B cell (primary cell): ENCODE measurements at regions not wholly inside any gene's neighbourhood (a gene's known extent, or its start where the extent isn't known, plus 50 kb on each side); places are given as distances from the start of the nearest gene placed in this dataset.

ENCODE experiments used
- ATAC-seq: fragments of 200-7000 bp; cut with Tn5 transposase; one replicate; pipeline ENCODE4 v1.10.0; 2021; ENCODE audit warnings: low read depth, mild to moderate bottlenecking, moderate number of reproducible peaks, moderate library complexity
- CTCF ChIA-PET: fragments of 350-600 bp; sonication (Branson Sonifier 250); formaldehyde crosslinking; loops from one replicate; lab custom pipeline; 2021; ENCODE audit warnings: antibody characterized with exemption, inconsistent platforms; lab: Charles Lee
- POLR2A ChIA-PET: fragments of 350-600 bp; sonication (Branson Sonifier 250); formaldehyde crosslinking; loops from one replicate; lab custom pipeline; 2021; ENCODE audit warnings: antibody characterized with exemption; lab: Charles Lee
- DNase-seq: peaks from one replicate; pipeline ENCODE4 v3.0.0; 2013
- H2AFZ ChIP-seq: 2 replicates; pipeline ENCODE4 v1.6.1; 2012; ENCODE audit warnings: mild to moderate bottlenecking, low read depth, low read length; ENCODE audit not compliant: insufficient read depth, poor library complexity, severe bottlenecking
- H3K27ac ChIP-seq, 2 donors: 1 replicate in 1 of 2; 2 replicates in 1 of 2; pipeline ENCODE4 v1.5.1; 2012 to 2013; ENCODE audit warnings: low read length in 2 of 2, mild to moderate bottlenecking in 2 of 2, moderate library complexity in 1 of 2
- H3K27me3 ChIP-seq, 4 experiments: fragments of 200-600 bp in 1 of 4; sonication (generic) in 1 of 4; replicated peaks in 1 of 4; 1 replicate in 2 of 4; 2 replicates in 2 of 4; pipeline versions ENCODE4 v1.6.1 to v1.7.0; 2013 to 2016; ENCODE audit warnings: low read length in 3 of 4, mild to moderate bottlenecking in 2 of 4, mixed read lengths in 1 of 4, moderate library complexity in 1 of 4; ENCODE audit not compliant: insufficient read depth in 4 of 4, control insufficient read depth in 3 of 4; ENCODE audit errors: control extremely low read depth in 1 of 4
- H3K36me3 ChIP-seq, 2 experiments: replicated peaks in 1 of 2; 1 replicate in 1 of 2; 2 replicates in 1 of 2; pipeline versions ENCODE4 v1.6.1 to v1.7.1; 2013; ENCODE audit warnings: low read length in 1 of 2; ENCODE audit not compliant: insufficient read depth in 2 of 2, control insufficient read depth in 1 of 2; ENCODE audit errors: control extremely low read depth in 1 of 2, extremely low read depth in 1 of 2
- H3K4me1 ChIP-seq, 2 donors: fragments of 200-600 bp in 1 of 2; sonication (generic) in 1 of 2; 1 replicate in 1 of 2; 2 replicates in 1 of 2; pipeline versions ENCODE4 v1.5.1 to v1.6.1; 2013 to 2017; ENCODE audit warnings: low read length in 2 of 2; ENCODE audit not compliant: control insufficient read depth in 2 of 2, insufficient read depth in 2 of 2
- H3K4me2 ChIP-seq: replicated peaks from 2 replicates; pipeline ENCODE3; 2012; ENCODE audit warnings: mild to moderate bottlenecking, low read depth, low read length; ENCODE audit not compliant: poor library complexity, severe bottlenecking
- H3K4me3 ChIP-seq, 5 experiments: fragments of 200-600 bp in 1 of 5; sonication (generic) in 1 of 5; 1 replicate in 3 of 5; 2 replicates in 2 of 5; pipeline versions ENCODE4 v1.5.1 to v1.7.0; 2011 to 2016; ENCODE audit warnings: low read length in 4 of 5, mild to moderate bottlenecking in 4 of 5, low read depth in 2 of 5, control low read depth in 1 of 5, moderate library complexity in 1 of 5; ENCODE audit not compliant: insufficient read depth in 1 of 5; ENCODE audit errors: control extremely low read depth in 1 of 5, extremely low read depth in 1 of 5
- H3K79me2 ChIP-seq: fragments of 200-600 bp; sonication (generic); one replicate; pipeline ENCODE4 v1.6.0; 2016; ENCODE audit warnings: low read length; ENCODE audit not compliant: control insufficient read depth, insufficient read depth
- H3K9ac ChIP-seq: fragments of 200-600 bp; sonication (generic); 2 replicates; pipeline ENCODE4 v1.6.1; 2017; ENCODE audit warnings: mild to moderate bottlenecking, low read length, moderate library complexity
- H3K9me3 ChIP-seq, 3 donors: one replicate each; pipeline versions ENCODE4 v1.6.1 to v1.7.1; 2013; ENCODE audit warnings: low read length in 2 of 3; ENCODE audit not compliant: control insufficient read depth in 2 of 3, insufficient read depth in 1 of 3; ENCODE audit errors: control extremely low read depth in 1 of 3
- H4K20me1 ChIP-seq: 2 replicates; pipeline ENCODE4 v1.6.0; 2012; ENCODE audit warnings: mild to moderate bottlenecking, low read length; ENCODE audit not compliant: insufficient read depth, control insufficient read depth, poor library complexity, severe bottlenecking
- H3K27ac Mint-ChIP-seq: one replicate; pipeline ENCODE4 v1.8.0; 2021; ENCODE audit warnings: mixed read lengths
- H3K27me3 Mint-ChIP-seq: one replicate; pipeline ENCODE4 v1.8.0; 2021; ENCODE audit warnings: mixed read lengths
- H3K4me1 Mint-ChIP-seq: one replicate; pipeline ENCODE4 v1.8.0; 2021; ENCODE audit warnings: mixed read lengths
- H3K4me3 Mint-ChIP-seq: one replicate; pipeline ENCODE4 v1.8.0; 2021; ENCODE audit warnings: mixed read lengths
- H3K9me3 Mint-ChIP-seq: one replicate; pipeline ENCODE4 v1.8.0; 2022; ENCODE audit warnings: mixed read lengths; ENCODE audit not compliant: insufficient read depth
- EZH2 ChIP-seq: IDR thresholded peaks from 2 replicates; pipeline ENCODE4 v1.6.1; 2012; ENCODE audit warnings: borderline replicate concordance, low read depth, mild to moderate bottlenecking, moderate library complexity, low read length; ENCODE audit not compliant: insufficient read depth, poor library complexity, severe bottlenecking
- WGBS: methylation state at CpG from one replicate; pipeline ENCODE4 v1.1.5; 2013; ENCODE audit warnings: missing lambda C conversion rate; ENCODE audit not compliant: insufficient coverage; 5-methylcytosine and 5-hydroxymethylcytosine counted together
- intact Hi-C: fragments of 100-400 bp; cut with micrococcal nuclease; formaldehyde crosslinking; loops from one replicate; pipeline ENCODE4 v1.10.0; 2022
- TF ChIP-seq, protein P1 (sequence below): fragments of 200-600 bp; IDR thresholded peaks from one replicate; pipeline ENCODE4 v1.8.0; 2022; ENCODE audit warnings: antibody characterized with exemption, mild to moderate bottlenecking

DNA sequence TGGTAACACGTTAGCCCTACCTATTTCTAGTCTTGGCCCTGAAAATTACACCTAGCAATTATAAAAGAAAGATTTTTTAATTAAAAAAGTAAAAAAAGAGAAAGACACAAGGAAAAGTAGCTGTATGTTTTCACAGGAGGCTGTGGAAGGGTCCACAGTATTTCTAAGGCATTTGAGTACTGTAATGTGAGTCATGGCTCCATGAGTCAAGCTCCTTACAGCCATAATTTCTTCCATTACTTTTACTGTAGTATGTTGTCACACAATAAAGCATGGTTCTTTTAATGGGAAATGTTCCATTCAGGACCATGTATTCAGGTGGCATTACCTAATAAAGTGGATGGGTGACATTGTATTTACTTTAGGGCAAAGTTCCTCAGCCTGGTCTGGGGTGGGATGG, 113.4 kb downstream of the GPR37 start:
- no peak overlapping the region for H3K4me3 Mint-ChIP-seq
- Histone ChIP-seq H3K9me3 (no peaks in the 10 kb centered on the region), H3K27me3 (no peaks in the 10 kb centered on the region), H3K36me3 (no peaks in the 10 kb centered on the region), H3K9ac (no peak overlapping the region), H3K4me1 (no peaks in the 10 kb centered on the region), H3K27ac (no peak overlapping the region), H4K20me1 (no peaks in the 10 kb centered on the region), H3K79me2 (no peaks in the 10 kb centered on the region), H3K4me3 (no peak overlapping the region), H3K4me2 (no peak overlapping the region), H2AFZ (no peak overlapping the region)
- no peaks in the 10 kb centered on the region for H3K4me1 Mint-ChIP-seq
- no peaks in the 10 kb centered on the region for H3K9me3 Mint-ChIP-seq
- no peak overlapping the region for H3K27ac Mint-ChIP-seq
- intact Hi-C loops, result no loop called here
- no peak for DNase-seq
- ATAC-seq, result no peak
- ChIA-PET POLR2A (no interaction called here), CTCF (no interaction called here)
- no peak for TF ChIP-seq EZH2
- TF ChIP-seq, protein P1, sequence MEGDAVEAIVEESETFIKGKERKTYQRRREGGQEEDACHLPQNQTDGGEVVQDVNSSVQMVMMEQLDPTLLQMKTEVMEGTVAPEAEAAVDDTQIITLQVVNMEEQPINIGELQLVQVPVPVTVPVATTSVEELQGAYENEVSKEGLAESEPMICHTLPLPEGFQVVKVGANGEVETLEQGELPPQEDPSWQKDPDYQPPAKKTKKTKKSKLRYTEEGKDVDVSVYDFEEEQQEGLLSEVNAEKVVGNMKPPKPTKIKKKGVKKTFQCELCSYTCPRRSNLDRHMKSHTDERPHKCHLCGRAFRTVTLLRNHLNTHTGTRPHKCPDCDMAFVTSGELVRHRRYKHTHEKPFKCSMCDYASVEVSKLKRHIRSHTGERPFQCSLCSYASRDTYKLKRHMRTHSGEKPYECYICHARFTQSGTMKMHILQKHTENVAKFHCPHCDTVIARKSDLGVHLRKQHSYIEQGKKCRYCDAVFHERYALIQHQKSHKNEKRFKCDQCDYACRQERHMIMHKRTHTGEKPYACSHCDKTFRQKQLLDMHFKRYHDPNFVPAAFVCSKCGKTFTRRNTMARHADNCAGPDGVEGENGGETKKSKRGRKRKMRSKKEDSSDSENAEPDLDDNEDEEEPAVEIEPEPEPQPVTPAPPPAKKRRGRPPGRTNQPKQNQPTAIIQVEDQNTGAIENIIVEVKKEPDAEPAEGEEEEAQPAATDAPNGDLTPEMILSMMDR, result no peak
- no peaks in the 10 kb centered on the region for H3K27me3 Mint-ChIP-seq
- no CpG with 5 or more reads among the region's 1 CpG for WGBS

DNA sequence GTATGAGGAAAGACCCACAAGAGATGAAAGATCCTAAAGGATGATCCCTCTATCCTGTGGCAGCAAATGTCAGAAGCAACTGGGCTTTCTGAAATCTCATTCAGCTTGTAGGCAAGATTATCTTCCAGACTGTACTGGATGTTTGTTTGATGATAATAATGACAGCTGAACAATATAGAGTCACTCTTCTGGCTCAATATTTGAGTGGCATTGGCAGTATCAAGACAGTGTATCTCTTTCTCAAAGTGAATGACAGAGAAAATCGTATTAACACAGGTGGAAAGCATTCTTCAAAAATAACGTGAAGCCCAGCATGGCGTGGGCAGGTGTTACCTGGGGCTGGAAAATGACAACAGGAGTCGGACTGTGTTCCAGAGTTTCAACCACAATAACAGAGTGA, 114.5 kb downstream of the GPR37 start:
- ATAC-seq (no peak), DNase-seq (no peak)
- Histone ChIP-seq H3K9ac (no peak overlapping the region), H3K79me2 (no peaks in the 10 kb centered on the region), H3K36me3 (no peaks in the 10 kb centered on the region), H3K27me3 (no peaks in the 10 kb centered on the region), H2AFZ (no peak overlapping the region), H3K4me3 (no peak overlapping the region), H3K4me1 (no peaks in the 10 kb centered on the region), H4K20me1 (no peaks in the 10 kb centered on the region), H3K4me2 (no peak overlapping the region), H3K27ac (no peak overlapping the region), H3K9me3 (no peaks in the 10 kb centered on the region)
- WGBS, result 90% methylated on average over 3 of the region's 4 CpGs
- intact Hi-C loops, result no loop called here
- H3K27me3 Mint-ChIP-seq, result no peaks in the 10 kb centered on the region
- H3K4me3 Mint-ChIP-seq, result no peak overlapping the region
- H3K4me1 Mint-ChIP-seq, result no peaks in the 10 kb centered on the region
- H3K27ac Mint-ChIP-seq, result no peak overlapping the region
- no peak for TF ChIP-seq EZH2
- TF ChIP-seq, protein P1, result no peak
- CTCF ChIA-PET, result no interaction called here
- H3K9me3 Mint-ChIP-seq, result no peaks in the 10 kb centered on the region
- POLR2A ChIA-PET, result no interaction called here
